Kidney epithelial cell (primary cell): ENCODE measurements at regions not wholly inside any gene's neighbourhood (a gene's known extent, or its start where the extent isn't known, plus 50 kb on each side); places are given as distances from the start of the nearest gene placed in this dataset.

Experiments used
- DNase-seq: peaks from one replicate; pipeline ENCODE4 v3.0.0-alpha.2; 2010; ENCODE audit warnings: low read depth
- H3K27me3 ChIP-seq: 2 replicates; pipeline ENCODE4 v1.6.0; 2011; ENCODE audit warnings: low read length; ENCODE audit not compliant: control insufficient read depth, insufficient read depth
- H3K36me3 ChIP-seq: 2 replicates; pipeline ENCODE4 v1.5.1; 2011; ENCODE audit warnings: low read length; ENCODE audit not compliant: control insufficient read depth, insufficient read depth
- H3K4me3 ChIP-seq: 2 replicates; pipeline ENCODE4 v1.5.1; 2011; ENCODE audit warnings: low read depth, mild to moderate bottlenecking, control low read depth, low read length
- CTCF ChIP-seq: IDR thresholded peaks from 2 replicates; pipeline ENCODE4 v1.5.1; 2011; ENCODE audit warnings: mild to moderate bottlenecking, moderate library complexity, low read length, control low read depth, inconsistent platforms; ENCODE audit not compliant: insufficient read depth, poor library complexity, severe bottlenecking

DNA sequence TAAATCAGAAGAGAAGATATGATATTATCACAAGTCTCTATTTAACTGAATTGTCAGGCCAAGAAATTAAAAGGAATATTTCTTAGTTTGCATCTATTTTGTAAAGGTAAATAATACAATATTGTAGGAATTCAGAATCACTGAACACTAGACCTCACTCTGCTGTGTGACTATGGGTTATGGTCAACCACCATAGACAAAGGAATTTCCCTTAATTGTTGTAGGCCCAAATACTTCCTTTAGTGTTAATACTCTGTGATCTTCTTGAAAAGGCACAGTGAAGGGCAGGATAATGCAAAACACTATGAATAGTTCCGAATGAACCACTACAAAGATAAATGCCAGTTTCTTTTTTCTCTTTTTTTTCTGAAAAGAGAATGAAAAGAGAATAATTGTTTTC lies 162.3 kb downstream of the TUSC7 start:
- no peak for TF ChIP-seq CTCF
- no peaks in the 10 kb centered on the region for H3K27me3 ChIP-seq
- no peak for DNase-seq
- H3K36me3 ChIP-seq, result no peaks in the 10 kb centered on the region
- H3K4me3 ChIP-seq, result no peak overlapping the region

- no peak overlapping the region for H3K4me3 ChIP-seq
- H3K27me3 ChIP-seq, result no peaks in the 10 kb centered on the region
- DNase-seq, result no peak
- H3K36me3 ChIP-seq, result no peaks in the 10 kb centered on the region
- TF ChIP-seq CTCF, result no peak
Observed at GRCh38 chr3:116872688-116873087, 163.1 kb downstream of the TUSC7 start.

DNA sequence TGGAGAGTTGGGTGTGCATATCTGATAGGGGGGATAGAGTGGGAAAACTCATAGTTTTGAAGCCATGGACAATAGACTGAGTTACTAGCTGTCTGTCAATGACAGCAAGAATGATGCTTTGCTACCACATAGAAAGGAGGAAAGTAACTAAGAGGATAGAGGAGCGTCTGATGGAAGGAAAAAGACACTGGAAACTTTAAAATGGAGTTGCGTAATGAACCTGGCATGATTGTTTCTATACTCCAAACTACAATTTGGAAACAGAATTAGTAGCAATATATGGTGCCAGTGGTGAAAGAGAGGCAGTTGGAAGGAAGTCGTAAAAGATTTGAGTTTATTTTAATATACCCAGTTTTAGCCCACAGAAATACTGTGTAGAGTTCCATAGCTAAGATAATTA lies 163.6 kb downstream of the TUSC7 start:
- Histone ChIP-seq H3K4me3 (no peak overlapping the region), H3K27me3 (no peaks in the 10 kb centered on the region), H3K36me3 (no peaks in the 10 kb centered on the region)
- TF ChIP-seq CTCF, result no peak
- DNase-seq, result no peak

GRCh38 chr3:116877968-116878367 lies 168.4 kb downstream of the TUSC7 start:
- no peak for DNase-seq
- Histone ChIP-seq H3K36me3 (no peaks in the 10 kb centered on the region), H3K27me3 (no peaks in the 10 kb centered on the region), H3K4me3 (no peak overlapping the region)
- TF ChIP-seq CTCF, result no peak

- no peak for DNase-seq
- no peak for TF ChIP-seq CTCF
- no peak overlapping the region for H3K4me3 ChIP-seq
- H3K27me3 ChIP-seq, result no peaks in the 10 kb centered on the region
- no peaks in the 10 kb centered on the region for H3K36me3 ChIP-seq
Observed at GRCh38 chr3:116886202-116886893, 176.8 kb downstream of the TUSC7 start.

DNA sequence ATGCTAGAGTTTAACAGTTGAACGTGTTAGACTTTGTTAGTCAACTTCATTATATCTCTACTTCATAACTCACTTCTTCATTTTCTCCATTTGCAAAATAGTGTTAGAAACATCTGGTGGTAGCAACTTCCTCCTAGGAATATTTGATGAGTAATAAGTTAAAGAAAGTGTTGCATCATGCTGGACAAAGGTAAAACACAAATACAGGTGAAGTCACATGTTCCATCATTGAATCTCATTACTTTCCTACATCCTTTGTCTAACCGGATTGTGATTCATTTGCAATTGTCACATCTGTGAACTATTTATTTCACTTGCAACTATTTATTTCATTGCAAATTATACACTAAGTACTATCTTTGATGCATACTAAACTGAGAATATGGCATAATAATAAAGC lies 186.5 kb downstream of the TUSC7 start:
- H3K4me3 ChIP-seq, result no peak overlapping the region
- DNase-seq, result no peak
- no peaks in the 10 kb centered on the region for H3K27me3 ChIP-seq
- H3K36me3 ChIP-seq, result no peaks in the 10 kb centered on the region
- no peak for TF ChIP-seq CTCF
